ENCODE measurements at regions not wholly inside any gene's neighbourhood (a gene's known extent, or its start where the extent isn't known, plus 50 kb on each side); places are given as distances from the start of the nearest gene placed in this dataset.

DNA sequence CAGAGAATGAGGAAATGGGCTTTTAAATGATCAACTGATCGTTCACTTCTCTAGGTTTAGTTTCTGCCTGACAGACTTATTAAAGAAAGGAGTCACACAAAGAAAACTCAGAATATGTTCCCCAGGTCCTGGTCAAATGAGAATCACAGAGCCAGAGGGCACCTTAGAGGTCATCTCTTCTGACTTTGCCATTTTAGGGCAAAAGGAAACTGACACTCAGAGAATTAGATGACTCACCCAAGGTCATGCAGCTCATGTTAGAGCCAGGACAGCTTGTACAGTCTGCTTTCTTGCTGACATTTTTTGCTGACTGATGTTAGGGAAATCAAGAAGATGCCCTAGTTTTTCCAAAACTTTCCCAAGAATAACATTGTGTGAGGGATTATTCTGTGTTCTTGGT is 312.7 kb upstream of the SP8 start:
- Histone ChIP-seq H3K36me3 (ENCODE audit: control insufficient read depth in 1 of 2, insufficient read depth in 2 of 2, low read length in 2 of 2) (no peaks in the 10 kb centered on the region), H3K27ac (ENCODE audit: low read length) (no peak overlapping the region), H3K4me1 (ENCODE audit: control insufficient read depth in 1 of 2, insufficient read depth in 2 of 2, low read length in 2 of 2) (no peaks in the 10 kb centered on the region), H3K27me3 (ENCODE audit: low read depth, low read length) (no peaks in the 10 kb centered on the region), H3K9me3 (ENCODE audit: control insufficient read depth in 1 of 2, low read length in 2 of 2) (no peaks in the 10 kb centered on the region), H3K4me3 (ENCODE audit: low read depth in 1 of 2, low read length in 2 of 2) (no peak overlapping the region)

DNA sequence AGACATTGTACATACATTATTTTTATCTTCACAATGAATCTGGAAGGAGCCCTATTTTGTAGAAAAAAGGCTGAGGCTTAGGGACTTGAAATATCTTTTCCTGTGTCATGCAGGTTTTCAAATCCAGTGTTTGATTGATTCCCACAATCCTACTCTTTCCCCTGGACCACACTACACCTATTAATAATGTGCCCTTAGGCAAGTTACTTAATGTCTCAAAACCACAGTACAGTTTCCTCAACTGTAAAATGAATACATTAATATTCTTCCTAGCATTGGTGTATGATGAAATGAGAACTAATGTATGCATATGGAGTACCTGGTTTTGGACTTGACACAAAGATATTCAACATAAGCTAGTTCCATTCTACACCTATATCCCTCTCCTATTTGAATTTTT is 313.3 kb upstream of the SP8 start:
- no peaks in the 10 kb centered on the region for H3K27me3 ChIP-seq (ENCODE audit: low read depth, low read length)
- no peaks in the 10 kb centered on the region for H3K36me3 ChIP-seq (ENCODE audit: control insufficient read depth in 1 of 2, insufficient read depth in 2 of 2, low read length in 2 of 2)

DNA sequence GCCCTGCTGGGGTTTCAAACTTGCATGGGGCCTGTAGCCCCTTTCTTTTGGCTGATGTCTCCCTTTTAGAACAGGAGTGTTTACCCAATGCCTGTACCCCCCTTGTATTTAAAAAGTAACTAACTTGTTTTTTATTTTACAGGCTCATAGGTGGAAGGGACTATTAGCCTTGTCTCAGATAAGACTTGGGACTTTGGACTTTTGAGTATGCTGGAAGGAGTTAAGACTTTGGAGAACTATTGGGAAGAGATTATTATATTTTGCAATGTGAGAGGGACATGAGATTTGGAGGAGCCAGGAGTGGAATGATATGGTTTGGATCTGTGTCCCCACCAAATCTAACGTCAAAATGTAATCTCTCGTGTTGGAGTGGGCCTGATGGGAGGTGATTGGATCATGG is 314.9 kb upstream of the SP8 start:
- H3K36me3 ChIP-seq (ENCODE audit: control insufficient read depth in 1 of 2, insufficient read depth in 2 of 2, low read length in 2 of 2): no peaks in the 10 kb centered on the region
- H3K4me1 ChIP-seq (ENCODE audit: control insufficient read depth in 1 of 2, insufficient read depth in 2 of 2, low read length in 2 of 2): no peaks in the 10 kb centered on the region
- H3K27ac ChIP-seq (ENCODE audit: low read length): no peak overlapping the region
- H3K27me3 ChIP-seq (ENCODE audit: low read depth, low read length): no peaks in the 10 kb centered on the region
- no peaks in the 10 kb centered on the region for H3K9me3 ChIP-seq (ENCODE audit: control insufficient read depth in 1 of 2, low read length in 2 of 2)
- H3K4me3 ChIP-seq (ENCODE audit: low read depth in 1 of 2, low read length in 2 of 2): no peak overlapping the region

More for the DNA sequence above, 313.3 kb upstream of the SP8 start:
- H3K4me1 ChIP-seq (ENCODE audit: control insufficient read depth in 1 of 2, insufficient read depth in 2 of 2, low read length in 2 of 2): no peaks in the 10 kb centered on the region
- no peaks in the 10 kb centered on the region for H3K9me3 ChIP-seq (ENCODE audit: control insufficient read depth in 1 of 2, low read length in 2 of 2)
- no peak overlapping the region for H3K4me3 ChIP-seq (ENCODE audit: low read depth in 1 of 2, low read length in 2 of 2)
- no peak overlapping the region for H3K27ac ChIP-seq (ENCODE audit: low read length)

DNA sequence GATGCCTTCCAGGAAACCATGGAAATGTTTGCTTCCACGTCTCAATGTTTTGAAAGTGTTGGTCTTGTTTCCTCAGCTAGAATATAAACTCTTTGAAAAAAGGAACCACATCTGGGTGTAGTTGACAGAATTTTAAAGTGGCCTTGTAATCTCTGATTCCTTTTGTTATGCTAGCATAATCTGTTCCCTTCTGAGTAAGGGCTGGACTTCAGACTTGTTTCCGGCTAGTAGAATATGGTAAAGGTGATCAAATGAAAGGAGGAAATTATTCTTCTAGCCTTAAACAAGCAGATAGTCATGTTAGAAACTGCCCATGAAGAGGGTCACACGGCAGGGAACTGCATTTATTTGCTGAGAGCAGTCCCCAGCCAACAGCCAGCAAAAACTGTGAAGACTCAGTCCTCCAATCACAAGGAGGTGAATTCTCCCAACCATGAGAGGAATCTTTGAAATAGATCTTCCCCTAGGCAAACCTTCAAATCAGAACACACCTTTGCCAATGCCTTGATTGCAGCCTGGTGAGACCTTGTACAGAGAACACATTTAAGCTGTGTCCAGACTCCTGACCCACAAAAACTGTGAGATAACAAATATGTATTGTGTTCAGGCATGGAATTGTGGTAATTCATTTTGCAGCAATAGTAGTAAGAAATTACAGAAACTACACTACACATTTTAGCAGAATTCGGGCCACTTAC is 316.9 kb upstream of the SP8 start:
- H3K4me3 ChIP-seq (ENCODE audit: low read depth in 1 of 2, low read length in 2 of 2): no peak overlapping the region
- H3K27ac ChIP-seq (ENCODE audit: low read length): no peak overlapping the region
- no peaks in the 10 kb centered on the region for H3K9me3 ChIP-seq (ENCODE audit: control insufficient read depth in 1 of 2, low read length in 2 of 2)
- no peaks in the 10 kb centered on the region for H3K36me3 ChIP-seq (ENCODE audit: control insufficient read depth in 1 of 2, insufficient read depth in 2 of 2, low read length in 2 of 2)
- no peaks in the 10 kb centered on the region for H3K27me3 ChIP-seq (ENCODE audit: low read depth, low read length)
- H3K4me1 ChIP-seq (ENCODE audit: control insufficient read depth in 1 of 2, insufficient read depth in 2 of 2, low read length in 2 of 2): no peaks in the 10 kb centered on the region

DNA sequence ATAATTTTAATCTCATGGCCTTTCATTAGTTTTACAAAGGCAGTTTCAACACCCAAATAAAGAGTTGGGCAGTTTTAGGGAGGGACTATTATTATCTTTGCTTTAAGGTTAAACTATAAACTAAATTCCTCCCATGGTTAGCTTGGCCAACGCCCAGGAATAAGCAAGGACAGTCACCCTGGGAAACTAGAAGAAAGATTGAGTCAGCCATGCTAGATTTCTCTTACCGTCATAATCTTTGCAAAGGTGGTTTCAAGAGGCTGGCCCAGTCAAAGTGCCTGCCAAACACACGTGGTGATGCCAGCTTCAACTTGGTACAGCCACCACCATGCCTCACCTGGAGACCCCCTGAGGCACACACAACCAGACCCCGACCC is 317.4 kb upstream of the SP8 start:
- Histone ChIP-seq H3K4me1 (ENCODE audit: control insufficient read depth in 1 of 2, insufficient read depth in 2 of 2, low read length in 2 of 2) (no peaks in the 10 kb centered on the region), H3K36me3 (ENCODE audit: control insufficient read depth in 1 of 2, insufficient read depth in 2 of 2, low read length in 2 of 2) (no peaks in the 10 kb centered on the region), H3K27me3 (ENCODE audit: low read depth, low read length) (no peaks in the 10 kb centered on the region), H3K27ac (ENCODE audit: low read length) (no peak overlapping the region), H3K4me3 (ENCODE audit: low read depth in 1 of 2, low read length in 2 of 2) (no peak overlapping the region), H3K9me3 (ENCODE audit: control insufficient read depth in 1 of 2, low read length in 2 of 2) (no peaks in the 10 kb centered on the region)

DNA sequence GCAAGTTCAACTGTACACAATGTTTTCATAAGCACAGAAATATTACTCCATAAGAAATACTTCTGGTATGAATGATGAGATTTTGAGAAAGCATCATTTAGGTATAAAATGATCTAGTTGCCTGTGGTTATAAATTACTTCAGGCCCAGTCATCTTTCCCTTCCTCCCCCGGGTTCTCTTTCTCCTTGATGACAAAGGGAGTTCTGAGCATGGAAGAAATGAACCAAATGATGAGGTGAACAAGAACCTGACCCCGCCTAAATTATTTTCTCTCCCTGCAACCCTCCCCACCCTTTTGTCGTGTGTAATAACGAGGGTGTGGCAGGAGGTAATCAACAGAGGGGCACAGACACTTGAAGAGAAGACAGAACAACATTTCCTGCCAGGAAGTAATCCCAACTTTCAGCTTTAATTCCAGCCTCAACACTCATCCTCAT is 319.6 kb upstream of the SP8 start:
- Histone ChIP-seq H3K36me3 (ENCODE audit: control insufficient read depth in 1 of 2, insufficient read depth in 2 of 2, low read length in 2 of 2) (no peaks in the 10 kb centered on the region), H3K4me3 (ENCODE audit: low read depth in 1 of 2, low read length in 2 of 2) (no peak overlapping the region), H3K9me3 (ENCODE audit: control insufficient read depth in 1 of 2, low read length in 2 of 2) (no peaks in the 10 kb centered on the region), H3K4me1 (ENCODE audit: control insufficient read depth in 1 of 2, insufficient read depth in 2 of 2, low read length in 2 of 2) (no peaks in the 10 kb centered on the region), H3K27ac (ENCODE audit: low read length) (no peak overlapping the region), H3K27me3 (ENCODE audit: low read depth, low read length) (no peaks in the 10 kb centered on the region)

DNA sequence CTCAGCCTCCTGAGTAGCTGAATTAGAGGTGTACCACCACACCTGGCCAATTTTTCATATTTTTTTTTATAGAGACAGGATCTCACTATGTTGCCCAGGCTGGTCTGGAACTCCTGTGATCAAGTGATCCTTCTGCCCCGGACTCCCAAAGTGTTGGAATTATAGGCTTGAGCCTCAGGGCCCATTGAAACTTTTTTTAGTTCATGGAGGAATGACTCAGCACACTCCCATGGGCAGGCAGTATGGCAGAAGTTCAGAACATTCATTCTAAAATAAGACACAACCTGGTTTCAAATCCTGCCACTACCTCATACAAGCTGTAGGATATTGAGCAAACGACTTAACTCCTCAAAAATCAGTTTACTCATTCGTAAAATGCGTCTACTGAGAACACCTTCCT is 320.4 kb upstream of the SP8 start:
- no peaks in the 10 kb centered on the region for H3K36me3 ChIP-seq (ENCODE audit: control insufficient read depth in 1 of 2, insufficient read depth in 2 of 2, low read length in 2 of 2)

DNA sequence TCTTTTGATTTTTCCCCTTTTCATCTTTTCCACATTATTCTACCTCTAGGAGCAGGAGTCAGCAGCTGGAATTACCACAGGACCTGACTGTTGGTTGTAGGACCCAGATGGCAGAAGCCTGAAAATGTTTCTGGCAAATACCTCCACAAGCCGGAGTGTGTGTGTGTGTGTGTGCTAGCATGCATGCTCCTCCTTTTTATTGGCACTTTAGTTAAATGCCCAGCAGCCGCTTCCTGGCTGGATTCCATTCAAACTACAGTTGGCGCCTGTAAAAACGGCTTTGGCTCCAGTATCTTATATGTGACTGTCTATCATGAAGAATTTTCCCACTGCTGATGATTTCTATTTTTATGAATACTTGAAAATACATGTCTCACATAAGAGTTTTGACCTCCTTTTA is 319.7 kb upstream of the SP4 start:
- no peaks in the 10 kb centered on the region for H3K4me1 ChIP-seq (ENCODE audit: control insufficient read depth in 1 of 2, insufficient read depth in 2 of 2, low read length in 2 of 2)

More for the DNA sequence above, 320.4 kb upstream of the SP8 start:
- Histone ChIP-seq H3K4me3 (ENCODE audit: low read depth in 1 of 2, low read length in 2 of 2) (no peak overlapping the region), H3K27me3 (ENCODE audit: low read depth, low read length) (no peaks in the 10 kb centered on the region), H3K9me3 (ENCODE audit: control insufficient read depth in 1 of 2, low read length in 2 of 2) (no peaks in the 10 kb centered on the region), H3K4me1 (ENCODE audit: control insufficient read depth in 1 of 2, insufficient read depth in 2 of 2, low read length in 2 of 2) (no peaks in the 10 kb centered on the region), H3K27ac (ENCODE audit: low read length) (no peak overlapping the region)

DNA sequence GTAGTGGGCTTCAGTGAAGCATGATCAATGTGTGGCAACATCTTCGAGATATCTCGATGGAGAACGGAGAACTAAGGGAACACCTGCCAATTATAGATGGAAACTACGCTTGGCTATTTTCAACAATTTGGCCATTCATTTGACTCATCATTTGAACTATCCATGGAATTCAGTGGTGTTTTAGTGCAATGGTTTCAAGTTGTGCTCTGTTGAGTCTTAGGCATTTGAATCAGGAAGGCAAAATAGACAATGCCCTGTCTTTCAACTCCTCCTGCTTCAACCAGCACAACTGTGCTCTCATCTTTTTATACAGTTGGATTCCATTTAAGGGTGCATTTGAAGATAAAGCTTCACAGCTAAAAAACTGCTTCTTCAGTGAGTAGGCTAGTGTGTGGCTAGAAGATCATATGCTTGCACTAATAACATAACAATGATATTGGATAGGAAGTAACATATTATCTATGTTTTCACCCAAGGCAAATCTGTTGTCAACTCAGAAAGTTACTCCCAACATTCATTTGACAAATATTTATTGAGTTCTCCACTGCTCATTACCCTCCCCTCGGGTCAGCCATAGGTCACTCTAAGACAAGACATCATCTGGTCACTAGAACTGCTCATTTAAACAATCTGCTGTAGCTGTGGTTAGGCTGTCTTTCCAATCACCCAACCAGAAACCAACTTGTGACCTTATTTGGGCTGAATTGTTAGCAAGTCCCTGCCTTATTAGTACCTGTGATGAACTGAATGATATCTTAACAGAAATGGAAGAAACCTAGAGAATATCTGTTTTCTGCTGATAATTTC is 314.1 kb upstream of the SP4 start:
- no peaks in the 10 kb centered on the region for H3K4me1 ChIP-seq (ENCODE audit: control insufficient read depth in 1 of 2, insufficient read depth in 2 of 2, low read length in 2 of 2)
- no peaks in the 10 kb centered on the region for H3K9me3 ChIP-seq (ENCODE audit: control insufficient read depth in 1 of 2, low read length in 2 of 2)
- H3K4me3 ChIP-seq (ENCODE audit: low read depth in 1 of 2, low read length in 2 of 2): no peak overlapping the region
- no peaks in the 10 kb centered on the region for H3K36me3 ChIP-seq (ENCODE audit: control insufficient read depth in 1 of 2, insufficient read depth in 2 of 2, low read length in 2 of 2)
- H3K27ac ChIP-seq (ENCODE audit: low read length): no peak overlapping the region
- peaks cover 3% of the 10 kb centered on the region for H3K27me3 ChIP-seq (ENCODE audit: low read depth, low read length)

More for the DNA sequence above, 319.7 kb upstream of the SP4 start:
- Histone ChIP-seq H3K36me3 (ENCODE audit: control insufficient read depth in 1 of 2, insufficient read depth in 2 of 2, low read length in 2 of 2) (no peaks in the 10 kb centered on the region), H3K4me3 (ENCODE audit: low read depth in 1 of 2, low read length in 2 of 2) (no peak overlapping the region), H3K27ac (ENCODE audit: low read length) (no peak overlapping the region), H3K27me3 (ENCODE audit: low read depth, low read length) (no peaks in the 10 kb centered on the region), H3K9me3 (ENCODE audit: control insufficient read depth in 1 of 2, low read length in 2 of 2) (no peaks in the 10 kb centered on the region)

DNA sequence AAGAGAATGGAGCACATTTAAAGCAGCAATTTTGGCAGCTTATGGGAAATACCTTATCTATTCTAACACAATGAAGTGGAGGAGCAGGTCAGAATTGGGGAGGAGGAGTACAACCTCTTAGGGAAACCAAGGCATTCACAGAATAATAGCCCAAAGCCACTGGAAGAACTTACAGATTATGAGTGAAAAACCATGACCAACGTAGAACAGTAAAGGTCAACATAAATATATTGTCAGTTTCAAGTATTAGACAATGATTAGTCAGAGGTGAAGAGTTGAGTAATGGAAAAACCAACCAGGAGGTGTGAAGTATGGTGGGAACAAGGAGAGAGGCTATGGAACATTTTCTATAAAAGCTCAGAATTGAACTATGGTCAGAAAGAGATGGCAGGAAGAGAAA is 304.3 kb upstream of the SP4 start:
- Histone ChIP-seq H3K36me3 (ENCODE audit: control insufficient read depth in 1 of 2, insufficient read depth in 2 of 2, low read length in 2 of 2) (no peaks in the 10 kb centered on the region), H3K4me1 (ENCODE audit: control insufficient read depth in 1 of 2, insufficient read depth in 2 of 2, low read length in 2 of 2) (no peaks in the 10 kb centered on the region), H3K27me3 (ENCODE audit: low read depth, low read length) (no peaks in the 10 kb centered on the region), H3K27ac (ENCODE audit: low read length) (no peak overlapping the region), H3K9me3 (ENCODE audit: control insufficient read depth in 1 of 2, low read length in 2 of 2) (no peaks in the 10 kb centered on the region), H3K4me3 (ENCODE audit: low read depth in 1 of 2, low read length in 2 of 2) (no peak overlapping the region)

DNA sequence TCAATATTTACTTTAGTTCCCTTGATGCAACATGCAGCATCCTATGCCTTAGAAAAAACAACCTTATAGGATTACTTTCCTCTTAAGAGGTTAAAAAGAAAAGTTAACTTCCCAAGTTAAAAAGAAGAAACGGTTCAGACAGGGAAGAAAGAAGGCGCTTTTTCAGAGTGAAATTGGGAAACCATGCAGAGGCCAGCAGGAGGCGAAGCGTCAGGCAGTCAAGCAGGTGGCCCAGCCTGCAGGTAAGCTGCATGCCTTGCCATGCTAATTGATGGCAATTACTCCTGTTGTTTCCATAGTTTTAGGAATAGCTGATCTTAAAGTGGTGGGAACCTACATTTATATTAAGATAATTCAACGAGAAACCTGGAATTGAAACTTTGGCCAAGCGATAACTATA is 302.6 kb upstream of the SP4 start:
- H3K4me3 ChIP-seq (ENCODE audit: low read depth in 1 of 2, low read length in 2 of 2): no peak overlapping the region
- H3K27ac ChIP-seq (ENCODE audit: low read length): no peak overlapping the region
- no peaks in the 10 kb centered on the region for H3K9me3 ChIP-seq (ENCODE audit: control insufficient read depth in 1 of 2, low read length in 2 of 2)
- no peaks in the 10 kb centered on the region for H3K36me3 ChIP-seq (ENCODE audit: control insufficient read depth in 1 of 2, insufficient read depth in 2 of 2, low read length in 2 of 2)
- H3K4me1 ChIP-seq (ENCODE audit: control insufficient read depth in 1 of 2, insufficient read depth in 2 of 2, low read length in 2 of 2): no peaks in the 10 kb centered on the region
- H3K27me3 ChIP-seq (ENCODE audit: low read depth, low read length): no peaks in the 10 kb centered on the region
